ENCODE measurements at regions not wholly inside any gene's neighbourhood (a gene's known extent, or its start where the extent isn't known, plus 50 kb on each side); places are given as distances from the start of the nearest gene placed in this dataset.

DNA sequence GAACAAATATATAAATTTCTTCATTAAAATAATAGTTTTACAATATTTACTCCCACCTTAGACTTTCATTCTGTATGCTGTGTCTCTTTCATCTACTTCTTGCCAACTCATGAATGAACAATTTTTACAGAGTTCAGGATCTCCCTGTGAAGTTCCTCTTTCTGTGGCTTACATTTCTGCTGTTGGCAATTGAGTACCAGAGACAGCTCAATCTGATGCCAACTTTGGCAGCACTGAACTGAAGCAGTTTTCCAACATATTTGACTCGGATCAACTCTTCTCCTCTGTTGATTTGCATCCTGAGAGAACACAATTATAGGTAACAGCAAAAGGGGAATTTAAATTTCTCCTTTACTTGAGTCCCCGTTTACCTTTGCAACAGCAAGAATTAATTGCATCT lies 1262.2 kb downstream of the EFNA5 start:
- TF ChIP-seq CTCF (IDR thresholded peaks at IDR 0.05) (no peak), EZH2 (IDR thresholded peaks at IDR 0.05; ENCODE audit: borderline replicate concordance, insufficient read depth, low read depth, low read length, poor library complexity, severe bottlenecking) (no peak)
